Progenitor cell of endocrine pancreas (in vitro differentiated cells): ENCODE measurements at regions not wholly inside any gene's neighbourhood (a gene's known extent, or its start where the extent isn't known, plus 50 kb on each side); places are given as distances from the start of the nearest gene placed in this dataset.

ENCODE experiments used
- DNase-seq: peaks from one replicate; pipeline ENCODE4 v3.0.0; 2021; ENCODE audit warnings: low spot score; ENCODE audit not compliant: unreplicated experiment
- H3K27ac Mint-ChIP-seq: 2 replicates; pipeline ENCODE4 v1.8.0; 2021; ENCODE audit warnings: mild to moderate bottlenecking, moderate library complexity, mixed read lengths
- H3K27me3 Mint-ChIP-seq: 2 replicates; pipeline ENCODE4 v1.8.0; 2021; ENCODE audit warnings: mixed read lengths
- H3K36me3 Mint-ChIP-seq: 2 replicates; pipeline ENCODE4 v1.8.0; 2022; ENCODE audit warnings: mixed read lengths; ENCODE audit not compliant: insufficient read depth
- H3K4me1 Mint-ChIP-seq: 2 replicates; pipeline ENCODE4 v1.8.0; 2021; ENCODE audit warnings: low read depth, mixed read lengths
- H3K4me3 Mint-ChIP-seq: 2 replicates; pipeline ENCODE4 v1.8.0; 2021; ENCODE audit warnings: low read depth, mild to moderate bottlenecking, moderate library complexity, mixed read lengths
- H3K9me3 Mint-ChIP-seq: 2 replicates; pipeline ENCODE4 v1.8.0; 2021; ENCODE audit warnings: low read depth, mixed read lengths
- CTCF ChIP-seq: fragments of 200-600 bp; sonication (generic); IDR thresholded peaks from one replicate; pipeline ENCODE4 v1.5.0; 2021; ENCODE audit warnings: antibody characterized with exemption, mild to moderate bottlenecking; ENCODE audit not compliant: unreplicated experiment

DNA sequence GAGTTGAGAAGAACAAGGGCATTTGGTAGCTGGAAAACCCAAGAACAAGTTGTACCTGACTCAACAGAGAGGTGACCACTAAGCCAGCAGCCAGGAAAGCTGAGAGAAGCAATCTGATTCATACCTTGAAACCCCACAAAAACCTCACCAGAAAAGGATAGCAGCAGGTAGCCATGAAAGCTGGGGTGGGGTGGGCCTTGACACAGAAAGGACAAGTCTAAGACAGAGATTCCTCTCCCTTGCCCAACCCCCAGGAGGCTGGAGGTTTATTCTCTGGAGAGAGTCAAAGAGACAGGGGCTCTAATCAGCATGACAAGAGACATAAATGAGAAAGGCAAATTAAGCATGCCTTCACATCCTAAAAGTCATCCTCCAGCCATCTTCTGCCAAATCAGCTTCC lies 151.7 kb upstream of the DST start:
- Mint-ChIP-seq H3K9me3 (no peaks in the 10 kb centered on the region), H3K27me3 (no peaks in the 10 kb centered on the region), H3K36me3 (no peaks in the 10 kb centered on the region), H3K4me1 (peaks cover 13% of the 10 kb centered on the region), H3K27ac (no peak overlapping the region), H3K4me3 (no peak overlapping the region)
- no peak for DNase-seq
- no peak for TF ChIP-seq CTCF

DNA sequence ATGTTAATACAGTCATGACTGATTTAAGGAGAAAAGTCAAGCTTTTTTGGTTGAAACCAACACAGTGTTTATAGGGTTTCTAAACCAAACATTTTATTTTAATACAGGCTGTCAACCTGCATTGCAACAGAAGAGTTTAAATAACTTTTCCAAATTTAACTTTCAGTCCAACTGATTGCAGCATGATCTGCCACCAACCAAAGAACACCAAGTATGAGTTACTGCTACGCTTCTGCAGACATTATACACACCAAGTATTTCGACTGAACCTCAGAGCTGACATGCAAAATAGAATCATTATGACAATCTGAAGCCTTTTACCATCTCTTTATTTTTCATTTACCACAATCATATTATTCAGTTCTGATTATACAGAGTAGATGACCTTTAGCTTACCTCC lies 151.2 kb upstream of the DST start:
- Mint-ChIP-seq H3K27ac (no peak overlapping the region), H3K4me3 (no peak overlapping the region), H3K9me3 (no peaks in the 10 kb centered on the region), H3K27me3 (no peaks in the 10 kb centered on the region), H3K36me3 (no peaks in the 10 kb centered on the region), H3K4me1 (peaks cover 13% of the 10 kb centered on the region)
- no peak for DNase-seq
- TF ChIP-seq CTCF = no peak

- Mint-ChIP-seq H3K27me3 (no peaks in the 10 kb centered on the region), H3K4me1 (peaks cover 7% of the 10 kb centered on the region), H3K4me3 (no peak overlapping the region), H3K36me3 (peaks cover 7% of the 10 kb centered on the region), H3K9me3 (no peaks in the 10 kb centered on the region), H3K27ac (no peak overlapping the region)
- no peak for DNase-seq
- no peak for TF ChIP-seq CTCF
These were observed 147.7 kb upstream of the DST start for GRCh38 chr6:56790414-56790813.

DNA sequence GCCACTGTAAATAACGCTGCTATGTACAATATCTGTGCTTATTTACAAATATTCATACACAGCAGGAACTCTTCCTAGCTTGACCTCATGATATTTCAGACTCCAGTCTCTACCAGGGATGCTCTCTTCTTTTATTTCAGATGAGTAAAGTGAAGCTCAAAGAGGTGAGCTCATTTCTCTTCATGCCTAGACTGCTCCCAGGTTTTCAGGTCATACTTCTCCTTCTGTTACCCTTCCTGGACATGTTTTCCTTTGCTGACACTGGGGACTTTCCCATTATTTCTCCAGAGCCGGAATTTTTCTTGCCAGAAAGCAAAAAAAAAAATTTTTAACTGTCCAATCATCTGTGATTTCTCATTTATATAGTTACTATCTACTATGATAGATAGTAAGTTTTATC lies 147.2 kb upstream of the DST start:
- H3K9me3 Mint-ChIP-seq = no peaks in the 10 kb centered on the region
- peaks cover 7% of the 10 kb centered on the region for H3K36me3 Mint-ChIP-seq
- no peak for TF ChIP-seq CTCF
- H3K27me3 Mint-ChIP-seq = no peaks in the 10 kb centered on the region
- no peak overlapping the region for H3K27ac Mint-ChIP-seq
- H3K4me1 Mint-ChIP-seq = peaks cover 7% of the 10 kb centered on the region
- no peak overlapping the region for H3K4me3 Mint-ChIP-seq
- no peak for DNase-seq

GRCh38 chr6:56789342-56789741 lies 146.7 kb upstream of the DST start:
- DNase-seq = no peak
- Mint-ChIP-seq H3K9me3 (peaks cover 2% of the 10 kb centered on the region), H3K4me3 (no peak overlapping the region), H3K27ac (no peak overlapping the region), H3K4me1 (peaks cover 7% of the 10 kb centered on the region), H3K27me3 (no peaks in the 10 kb centered on the region), H3K36me3 (peaks cover 9% of the 10 kb centered on the region)
- TF ChIP-seq CTCF = no peak

- no peak for TF ChIP-seq CTCF
- no peak overlapping the region for H3K27ac Mint-ChIP-seq
These were observed 144.5 kb upstream of the DST start for GRCh38 chr6:56787209-56787608.

More at GRCh38 chr6:56787209-56787608, 144.5 kb upstream of the DST start:
- no peak overlapping the region for H3K4me3 Mint-ChIP-seq
- peaks cover 8% of the 10 kb centered on the region for H3K9me3 Mint-ChIP-seq
- H3K4me1 Mint-ChIP-seq = peaks cover 7% of the 10 kb centered on the region
- DNase-seq = no peak
- peaks cover 15% of the 10 kb centered on the region for H3K36me3 Mint-ChIP-seq
- no peaks in the 10 kb centered on the region for H3K27me3 Mint-ChIP-seq
